Gastrocnemius medialis (tissue), 4 donors: ENCODE measurements at regions not wholly inside any gene's neighbourhood (a gene's known extent, or its start where the extent isn't known, plus 50 kb on each side); places are given as distances from the start of the nearest gene placed in this dataset.

Source experiments
- POLR2A ChIP-seq, 2 donors: fragments of 450-650 bp; IDR thresholded peaks; one replicate each; pipeline ENCODE4 v1.6.1; 2017; ENCODE audit warnings: antibody characterized with exemption in 2 of 2, mild to moderate bottlenecking in 2 of 2, moderate library complexity in 2 of 2
- TF ChIP-seq, protein P1 (sequence below), 5 experiments: fragments of 450-650 bp in 3 of 5; fragments of 200-600 bp in 2 of 5; sonication (generic) in 2 of 5; IDR thresholded peaks in 4 of 5; conservative IDR thresholded peaks in 1 of 5; 1 replicate in 4 of 5; 2 replicates in 1 of 5; pipeline ENCODE4 v1.5.1; 2016 to 2019; ENCODE audit warnings: antibody characterized with exemption in 5 of 5, mild to moderate bottlenecking in 3 of 5, moderate library complexity in 3 of 5

DNA sequence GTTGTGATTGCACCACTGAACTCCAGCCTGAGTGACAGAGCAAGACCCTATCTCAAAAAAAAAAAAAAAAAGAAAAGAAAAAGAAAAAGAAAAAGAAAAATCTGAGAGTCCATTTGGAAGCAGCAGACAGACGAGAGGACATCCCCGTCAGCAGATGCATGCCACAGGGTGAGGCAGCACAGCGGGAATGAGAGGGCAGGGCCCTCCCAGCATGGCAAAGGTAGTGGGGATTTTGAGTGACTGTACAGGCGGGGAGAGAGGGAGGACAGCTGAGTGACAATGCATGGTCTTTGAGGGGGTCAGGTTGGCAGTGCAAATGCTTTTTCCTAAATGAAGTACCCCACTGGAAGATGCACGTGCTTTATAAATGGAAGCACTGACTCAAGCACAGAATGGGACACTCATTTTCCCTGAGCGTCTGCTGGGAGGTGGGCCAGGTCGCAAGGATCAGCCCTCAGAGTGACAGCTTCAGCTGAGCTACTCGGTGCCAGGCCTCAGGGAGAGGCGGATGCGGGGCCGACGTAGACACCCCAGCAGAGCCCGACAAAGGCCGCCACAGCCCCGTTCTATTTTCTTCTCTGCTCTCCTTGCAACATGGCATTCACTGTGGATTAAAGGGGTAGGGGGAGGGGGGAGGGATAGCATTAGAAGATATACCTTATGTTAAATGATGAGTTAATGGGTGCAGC, 113.5 kb downstream of the SHANK2 start:
- TF ChIP-seq, protein P1, sequence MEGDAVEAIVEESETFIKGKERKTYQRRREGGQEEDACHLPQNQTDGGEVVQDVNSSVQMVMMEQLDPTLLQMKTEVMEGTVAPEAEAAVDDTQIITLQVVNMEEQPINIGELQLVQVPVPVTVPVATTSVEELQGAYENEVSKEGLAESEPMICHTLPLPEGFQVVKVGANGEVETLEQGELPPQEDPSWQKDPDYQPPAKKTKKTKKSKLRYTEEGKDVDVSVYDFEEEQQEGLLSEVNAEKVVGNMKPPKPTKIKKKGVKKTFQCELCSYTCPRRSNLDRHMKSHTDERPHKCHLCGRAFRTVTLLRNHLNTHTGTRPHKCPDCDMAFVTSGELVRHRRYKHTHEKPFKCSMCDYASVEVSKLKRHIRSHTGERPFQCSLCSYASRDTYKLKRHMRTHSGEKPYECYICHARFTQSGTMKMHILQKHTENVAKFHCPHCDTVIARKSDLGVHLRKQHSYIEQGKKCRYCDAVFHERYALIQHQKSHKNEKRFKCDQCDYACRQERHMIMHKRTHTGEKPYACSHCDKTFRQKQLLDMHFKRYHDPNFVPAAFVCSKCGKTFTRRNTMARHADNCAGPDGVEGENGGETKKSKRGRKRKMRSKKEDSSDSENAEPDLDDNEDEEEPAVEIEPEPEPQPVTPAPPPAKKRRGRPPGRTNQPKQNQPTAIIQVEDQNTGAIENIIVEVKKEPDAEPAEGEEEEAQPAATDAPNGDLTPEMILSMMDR (IDR thresholded peaks at IDR 0.05 in 4 of 5, conservative IDR thresholded peaks at IDR 0.05 in 1 of 5): no peak
- TF ChIP-seq POLR2A (IDR thresholded peaks at IDR 0.05): no peak
